ENCODE measurements at regions not wholly inside any gene's neighbourhood (a gene's known extent, or its start where the extent isn't known, plus 50 kb on each side); places are given as distances from the start of the nearest gene placed in this dataset.
A peak's percentile ranks its signal among the peaks of the same experiment; 100 is the strongest.

DNA sequence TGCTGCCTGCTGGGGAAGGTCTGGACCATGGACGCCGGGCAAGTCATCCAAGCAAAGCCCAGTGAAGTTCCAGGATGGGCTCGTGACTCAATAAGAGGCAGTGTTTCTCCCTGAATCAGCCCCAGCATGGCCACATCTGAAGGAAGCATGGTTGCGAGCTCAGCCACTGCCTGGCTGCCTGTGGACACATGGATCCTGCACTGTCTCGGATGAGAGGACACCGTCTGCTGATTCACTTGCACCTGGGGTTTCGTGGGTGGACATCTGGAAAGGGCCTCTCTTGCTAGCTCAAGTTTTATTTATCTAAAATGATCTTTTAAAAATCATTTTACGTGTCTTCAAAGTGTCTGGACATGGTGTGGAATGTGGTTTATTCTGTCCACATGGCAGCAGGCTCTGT, 224.8 kb upstream of the FN1 start:
- no peaks in the 10 kb centered on the region for H3K27me3 ChIP-seq (replicated peaks; ENCODE audit: insufficient read depth)
- no peak overlapping the region for H3K4me3 ChIP-seq
- intact Hi-C loops (cut with DNase I) = no loop called here
- 50% methylated on average over 8 of the region's 8 CpGs for WGBS
- no peaks in the 10 kb centered on the region for H3K4me1 ChIP-seq (replicated peaks)
- DNase-seq (ENCODE audit: low spot score) = no peak
- H3K9me3 ChIP-seq = no peaks in the 10 kb centered on the region
- no peak overlapping the region for H3K27ac ChIP-seq
- TF ChIP-seq, protein P1, sequence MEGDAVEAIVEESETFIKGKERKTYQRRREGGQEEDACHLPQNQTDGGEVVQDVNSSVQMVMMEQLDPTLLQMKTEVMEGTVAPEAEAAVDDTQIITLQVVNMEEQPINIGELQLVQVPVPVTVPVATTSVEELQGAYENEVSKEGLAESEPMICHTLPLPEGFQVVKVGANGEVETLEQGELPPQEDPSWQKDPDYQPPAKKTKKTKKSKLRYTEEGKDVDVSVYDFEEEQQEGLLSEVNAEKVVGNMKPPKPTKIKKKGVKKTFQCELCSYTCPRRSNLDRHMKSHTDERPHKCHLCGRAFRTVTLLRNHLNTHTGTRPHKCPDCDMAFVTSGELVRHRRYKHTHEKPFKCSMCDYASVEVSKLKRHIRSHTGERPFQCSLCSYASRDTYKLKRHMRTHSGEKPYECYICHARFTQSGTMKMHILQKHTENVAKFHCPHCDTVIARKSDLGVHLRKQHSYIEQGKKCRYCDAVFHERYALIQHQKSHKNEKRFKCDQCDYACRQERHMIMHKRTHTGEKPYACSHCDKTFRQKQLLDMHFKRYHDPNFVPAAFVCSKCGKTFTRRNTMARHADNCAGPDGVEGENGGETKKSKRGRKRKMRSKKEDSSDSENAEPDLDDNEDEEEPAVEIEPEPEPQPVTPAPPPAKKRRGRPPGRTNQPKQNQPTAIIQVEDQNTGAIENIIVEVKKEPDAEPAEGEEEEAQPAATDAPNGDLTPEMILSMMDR (IDR thresholded peaks at IDR 0.05) = no peak
- TF ChIP-seq POLR2AphosphoS5 (IDR thresholded peaks at IDR 0.05) (peak; percentile 22), POLR2A (IDR thresholded peaks at IDR 0.05) (no peak)
- no peaks in the 10 kb centered on the region for H3K36me3 ChIP-seq

DNA sequence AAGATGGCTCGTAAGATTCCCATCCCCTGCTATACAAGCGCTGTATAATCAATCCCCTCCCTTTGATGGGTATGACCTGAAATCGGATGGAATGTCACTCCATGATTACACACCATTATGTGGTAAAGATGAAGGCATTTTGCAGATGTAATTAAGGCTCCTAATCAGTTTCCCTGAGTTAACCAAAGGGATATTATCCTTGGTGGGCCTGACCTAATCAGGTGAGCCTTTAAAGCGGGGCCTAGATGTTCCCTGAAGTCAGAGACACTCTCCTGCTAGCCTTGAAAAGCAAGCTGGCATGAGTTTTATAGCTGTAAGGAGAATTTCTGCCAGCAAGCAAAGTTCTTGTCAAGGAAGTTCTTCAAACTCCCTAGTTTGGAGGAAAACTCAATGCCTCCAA, 223.8 kb upstream of the FN1 start:
- TF ChIP-seq, protein P1 (IDR thresholded peaks at IDR 0.05) = no peak
- no peak for TF ChIP-seq POLR2AphosphoS5 (IDR thresholded peaks at IDR 0.05)
- no peak for TF ChIP-seq POLR2A (IDR thresholded peaks at IDR 0.05)
- H3K27ac ChIP-seq = no peak overlapping the region

DNA sequence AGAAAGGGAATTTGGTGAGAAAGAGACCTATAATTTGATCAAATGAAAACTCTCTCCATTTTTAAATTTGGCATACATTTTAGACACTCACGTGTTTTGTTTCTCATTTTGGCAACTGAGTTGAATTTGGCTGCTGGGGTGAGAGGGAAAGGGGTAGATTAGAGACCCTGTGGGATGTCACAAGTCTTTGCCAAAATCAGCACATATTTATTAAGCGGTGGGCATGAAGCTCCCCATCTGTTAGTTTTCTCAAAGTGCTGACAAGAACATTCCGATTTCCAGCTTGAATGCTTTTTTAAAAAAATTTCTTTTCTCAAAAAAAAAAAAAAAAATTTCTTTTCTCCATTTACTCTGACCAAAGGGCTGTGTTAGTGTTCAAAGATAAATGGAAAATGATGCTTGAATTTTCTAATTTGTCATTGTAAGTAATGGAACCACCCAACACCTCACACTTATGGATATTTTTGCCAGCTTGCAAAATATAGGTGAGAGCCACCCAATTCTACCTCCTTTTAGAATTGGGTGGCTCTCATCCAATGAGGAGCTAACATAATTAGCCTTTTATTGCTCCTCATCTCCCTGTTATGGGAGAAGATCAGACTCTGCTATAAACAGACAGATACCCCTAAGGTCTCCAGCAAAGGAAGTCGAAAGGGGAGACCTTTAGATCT, 222.9 kb upstream of the FN1 start:
- 63% methylated on average over 4 of the region's 4 CpGs for WGBS
- H3K27ac ChIP-seq = no peak overlapping the region
- H3K27me3 ChIP-seq (replicated peaks; ENCODE audit: insufficient read depth) = no peaks in the 10 kb centered on the region
- no peaks in the 10 kb centered on the region for H3K36me3 ChIP-seq
- TF ChIP-seq POLR2AphosphoS5 (IDR thresholded peaks at IDR 0.05) = no peak
- TF ChIP-seq, protein P1 (IDR thresholded peaks at IDR 0.05) = no peak
- no peak for TF ChIP-seq POLR2A (IDR thresholded peaks at IDR 0.05)
- H3K9me3 ChIP-seq = no peaks in the 10 kb centered on the region
- no peak for DNase-seq (ENCODE audit: low spot score)
- intact Hi-C loops (cut with DNase I) = loop anchor here (10.0 kb wide), 1 partner anchor 256 kb away; no protein-coding TSS in a partner anchor
- no peak overlapping the region for H3K4me3 ChIP-seq
- H3K4me1 ChIP-seq (replicated peaks) = no peaks in the 10 kb centered on the region

More for the DNA sequence above, 223.8 kb upstream of the FN1 start:
- intact Hi-C loops (cut with DNase I) = loop anchor here (10.0 kb wide), 1 partner anchor 255 kb away; no protein-coding TSS in a partner anchor
- 84% methylated on average over 4 of the region's 4 CpGs for WGBS
- H3K27me3 ChIP-seq (replicated peaks; ENCODE audit: insufficient read depth) = no peaks in the 10 kb centered on the region
- no peaks in the 10 kb centered on the region for H3K36me3 ChIP-seq
- DNase-seq (ENCODE audit: low spot score) = no peak
- H3K4me1 ChIP-seq (replicated peaks) = no peaks in the 10 kb centered on the region
- H3K4me3 ChIP-seq = no peak overlapping the region
- no peaks in the 10 kb centered on the region for H3K9me3 ChIP-seq

DNA sequence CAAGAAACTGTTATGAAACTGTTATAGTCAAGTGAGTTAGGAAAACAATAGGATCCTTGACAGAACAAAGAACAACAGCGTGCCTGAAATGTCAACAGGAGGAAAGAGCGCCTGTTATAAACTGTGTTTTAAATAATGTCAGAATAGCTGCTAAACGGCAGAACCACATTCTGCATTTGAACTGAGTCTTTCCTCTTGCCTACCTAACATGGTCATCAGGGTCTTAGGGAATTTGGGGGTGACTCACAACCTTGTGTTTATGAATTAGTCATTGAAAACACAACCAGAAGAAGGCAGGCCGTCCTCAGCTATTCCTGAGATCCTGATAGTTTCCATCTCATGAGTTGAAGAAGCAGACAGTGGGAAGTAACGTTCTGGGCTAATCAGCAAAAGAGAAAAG, 222.0 kb upstream of the FN1 start:
- TF ChIP-seq POLR2AphosphoS5 (IDR thresholded peaks at IDR 0.05) (peak; percentile 18), POLR2A (IDR thresholded peaks at IDR 0.05) (no peak)
- TF ChIP-seq, protein P1 (IDR thresholded peaks at IDR 0.05) = no peak
- intact Hi-C loops (cut with DNase I) = loop anchor here (10.0 kb wide), 1 partner anchor 257 kb away; no protein-coding TSS in a partner anchor
- H3K4me3 ChIP-seq = no peak overlapping the region
- H3K4me1 ChIP-seq (replicated peaks) = no peaks in the 10 kb centered on the region
- no peaks in the 10 kb centered on the region for H3K9me3 ChIP-seq
- H3K36me3 ChIP-seq = no peaks in the 10 kb centered on the region
- H3K27ac ChIP-seq = no peak overlapping the region
- no peaks in the 10 kb centered on the region for H3K27me3 ChIP-seq (replicated peaks; ENCODE audit: insufficient read depth)
- no peak for DNase-seq (ENCODE audit: low spot score)
- WGBS = 27% methylated on average over 5 of the region's 5 CpGs
